ENCODE measurements at regions not wholly inside any gene's neighbourhood (a gene's known extent, or its start where the extent isn't known, plus 50 kb on each side); places are given as distances from the start of the nearest gene placed in this dataset.
"Not testable (repeated sequence)": the region's sequence is repeated elsewhere in the genome, so short reads cannot be mapped to it uniquely, and the experiment has no call there.

DNA sequence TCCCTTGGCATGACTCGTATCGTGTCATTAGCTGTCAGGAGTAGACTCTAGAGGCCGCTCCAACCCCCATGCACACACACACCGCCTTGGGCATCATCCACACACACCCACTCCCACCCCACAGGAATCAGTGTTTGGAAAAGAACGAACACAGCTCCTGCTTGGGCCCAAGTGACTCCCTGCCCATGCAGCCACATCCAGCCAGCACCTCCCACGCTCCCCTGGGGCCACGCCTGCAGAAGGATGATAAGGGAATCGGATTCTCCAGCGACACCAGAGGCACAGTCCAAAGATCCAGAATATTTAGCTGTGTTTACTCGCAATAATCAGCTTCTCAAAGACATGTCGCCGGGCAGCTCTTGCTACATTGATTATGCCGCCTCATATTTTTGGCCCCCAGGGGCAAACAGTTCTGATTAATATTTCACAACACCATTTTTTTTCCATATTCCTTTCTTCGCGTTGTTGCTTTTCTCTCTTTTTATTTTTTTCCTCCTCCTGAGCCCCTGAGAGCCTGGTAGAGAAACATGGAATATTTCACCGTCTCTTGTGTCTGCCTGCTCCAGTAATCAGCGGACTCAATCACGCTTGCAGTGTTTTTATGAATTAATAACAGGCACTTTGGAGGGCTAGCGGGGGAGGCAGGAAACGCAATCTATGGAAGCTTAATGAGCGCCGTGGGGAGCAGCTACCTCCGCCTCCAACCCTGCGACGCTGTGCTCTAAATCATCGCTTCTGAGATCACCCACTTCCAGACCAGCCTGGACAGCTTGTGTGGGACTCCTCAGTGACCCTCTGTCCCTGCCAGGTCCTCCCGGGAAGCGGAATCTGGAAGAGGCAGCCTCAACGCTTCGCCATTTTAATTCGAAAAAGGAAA is 221.4 kb downstream of the TLE3 start:
- DNase-seq, result no peak

DNA sequence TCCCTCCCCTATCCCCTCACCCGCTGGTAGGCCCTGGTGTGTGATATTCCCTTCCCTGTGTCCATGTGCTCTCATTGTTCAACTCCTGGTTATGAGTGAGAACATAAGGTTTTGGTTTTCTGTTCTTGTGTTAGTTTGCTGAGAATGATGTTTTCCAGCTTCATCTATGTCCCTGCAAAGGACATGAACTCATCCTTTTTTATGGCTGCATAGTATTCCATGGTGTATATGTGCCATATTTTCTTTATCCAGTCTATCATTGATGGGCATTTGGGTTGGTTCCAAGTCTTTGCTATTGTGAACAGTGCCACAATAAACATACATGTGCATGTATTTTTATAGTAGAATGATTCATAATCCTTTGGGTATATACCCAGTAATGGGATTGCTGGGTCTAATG is 217.8 kb downstream of the TLE3 start:
- not testable (repeated sequence) for DNase-seq

DNA sequence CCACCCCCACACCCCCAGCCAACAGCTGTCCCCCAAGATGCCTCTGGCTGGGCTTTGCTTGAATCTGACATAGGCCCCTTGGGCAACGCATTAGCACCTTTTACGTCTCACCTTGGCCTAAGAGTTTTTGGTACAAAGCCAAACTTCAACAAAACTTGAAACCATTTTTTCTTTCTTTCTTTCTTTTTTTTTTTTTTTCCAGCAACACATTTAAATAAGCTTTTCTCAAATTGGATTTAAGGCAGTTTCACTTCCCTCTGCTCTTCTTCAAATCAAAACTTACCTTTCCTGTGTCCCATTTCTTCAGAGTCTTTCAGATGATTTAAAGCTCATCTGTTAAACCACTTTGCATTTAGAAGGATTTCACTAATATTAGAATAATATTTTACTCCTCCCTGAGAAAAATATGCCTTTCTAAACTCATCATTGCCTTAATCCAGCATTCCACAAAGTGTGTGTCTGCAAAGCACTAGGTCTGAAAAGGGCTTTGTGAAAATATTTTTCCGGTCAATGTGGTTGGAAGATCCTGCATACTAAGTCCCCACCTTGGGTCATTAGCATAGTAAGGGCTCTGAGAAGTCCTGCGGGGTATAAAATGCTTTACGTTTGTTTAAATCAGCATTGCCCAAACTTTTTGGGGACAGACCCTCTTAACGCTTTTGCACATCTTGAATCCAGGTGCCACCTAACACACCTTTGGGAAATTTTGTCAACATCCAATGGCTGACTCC is 217.0 kb downstream of the TLE3 start:
- DNase-seq, result no peak

DNA sequence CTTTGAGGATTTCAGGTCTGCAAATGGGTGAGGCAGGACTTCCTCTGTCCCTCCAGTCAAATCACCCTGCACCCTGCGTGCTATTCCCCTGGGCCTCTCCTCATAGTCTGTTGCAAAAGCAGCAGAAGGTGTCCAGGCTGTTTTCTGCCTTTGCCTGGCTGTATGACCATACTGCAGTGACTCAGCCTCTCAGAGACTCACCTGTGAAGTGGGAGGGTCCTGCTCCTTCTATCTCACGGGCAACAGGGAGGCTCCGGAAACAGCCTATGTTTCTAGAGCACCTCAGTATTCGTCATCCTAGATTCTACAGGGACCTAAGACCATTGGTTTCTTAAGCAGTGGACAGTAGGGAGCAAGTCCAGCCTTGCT is 216.4 kb downstream of the TLE3 start:
- DNase-seq, result no peak

DNA sequence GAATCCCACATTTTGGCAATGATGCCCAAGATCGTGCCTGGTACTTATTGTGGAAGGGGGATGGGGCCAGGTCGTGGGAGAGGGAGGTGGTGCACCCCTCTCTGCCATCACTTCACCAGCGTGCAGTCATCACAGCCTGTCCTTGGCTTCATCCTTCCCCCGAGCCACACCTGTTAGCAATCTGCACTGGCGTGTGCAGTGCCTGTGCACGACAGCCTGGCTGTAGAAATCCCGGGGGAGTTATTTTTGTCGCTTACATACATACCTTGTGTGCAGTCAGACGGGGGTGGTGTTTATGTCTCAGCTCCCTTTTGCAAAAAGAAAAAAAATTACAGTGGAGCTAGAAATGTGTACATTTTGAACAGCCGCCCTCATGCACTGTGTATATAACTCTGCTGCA is 216.0 kb downstream of the TLE3 start:
- DNase-seq, result no peak

DNA sequence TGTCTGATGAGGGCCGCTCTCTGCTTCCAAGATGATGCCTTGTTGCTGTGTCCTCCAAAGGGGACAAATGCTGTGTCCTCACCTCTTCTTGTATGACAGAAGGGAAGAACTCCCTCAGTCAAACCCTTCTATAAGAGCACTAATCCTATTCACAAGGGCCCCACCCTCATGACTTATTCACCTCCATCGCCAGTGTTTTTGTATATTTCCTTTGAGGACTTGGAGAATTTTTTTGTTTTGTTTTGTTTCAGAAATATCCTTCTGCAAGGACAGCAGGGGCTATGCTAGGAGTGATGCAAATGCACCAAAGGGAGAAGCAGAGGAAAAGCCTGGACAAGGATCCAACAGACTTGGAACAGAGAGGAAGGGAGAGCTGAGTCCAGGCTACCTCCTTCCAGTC is 214.4 kb downstream of the TLE3 start:
- no peak for DNase-seq

DNA sequence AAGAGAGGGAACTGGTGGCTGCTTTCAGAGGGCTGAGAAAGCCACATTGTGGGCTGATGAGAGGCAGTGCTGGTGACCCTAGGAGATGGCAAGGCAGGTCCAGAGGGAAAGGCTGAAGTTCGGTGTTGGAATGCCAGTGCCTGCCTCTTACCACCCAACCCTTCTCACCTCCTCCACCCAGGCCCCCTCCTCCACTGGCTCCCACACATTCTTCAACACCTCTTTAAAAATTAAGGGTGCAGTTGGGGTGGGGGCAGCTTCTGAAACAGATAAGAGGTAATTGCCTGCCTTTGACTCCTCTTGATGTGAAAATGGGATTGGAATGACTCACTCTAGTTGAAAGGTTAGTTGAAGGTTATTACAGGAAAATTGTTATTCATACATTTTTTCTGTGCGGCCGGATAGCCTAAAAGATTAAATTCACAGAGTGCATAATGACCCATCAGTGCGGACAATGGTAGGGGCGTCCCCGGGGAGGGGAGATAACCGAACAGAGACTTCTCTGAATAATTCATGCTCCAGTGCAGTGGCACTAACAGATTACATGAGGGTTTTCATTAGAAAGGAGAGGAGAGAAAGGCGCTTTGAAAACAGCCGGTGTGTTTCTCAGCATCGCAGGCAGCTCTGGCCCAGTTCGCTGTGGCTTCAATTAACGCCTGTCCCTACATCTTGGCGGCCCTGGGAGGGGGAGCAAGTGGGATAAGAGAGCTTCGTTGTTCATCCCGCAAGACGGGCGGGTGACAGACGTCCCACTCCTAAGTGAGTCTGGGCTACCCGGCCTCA is 212.4 kb downstream of the TLE3 start:
- no peak for DNase-seq

DNA sequence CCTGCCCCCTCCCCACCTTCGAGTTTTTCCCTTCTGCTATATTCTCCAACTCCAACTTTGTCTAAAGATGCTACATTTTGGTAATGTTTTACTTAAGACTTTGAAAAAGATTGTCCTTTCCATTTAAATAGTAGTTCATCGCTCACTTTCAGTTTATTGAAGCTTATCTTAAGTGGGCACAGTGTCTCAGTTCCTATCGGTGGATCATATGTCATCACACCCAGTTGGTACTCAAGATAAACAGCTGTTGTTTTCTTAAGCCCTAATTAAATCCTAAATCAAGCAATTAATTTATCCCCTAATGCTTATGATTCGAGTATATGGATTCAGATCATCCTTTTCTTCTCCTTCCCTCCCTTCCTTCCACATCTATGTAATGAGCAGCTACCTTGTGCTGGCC is 210.7 kb downstream of the TLE3 start:
- no peak for DNase-seq

DNA sequence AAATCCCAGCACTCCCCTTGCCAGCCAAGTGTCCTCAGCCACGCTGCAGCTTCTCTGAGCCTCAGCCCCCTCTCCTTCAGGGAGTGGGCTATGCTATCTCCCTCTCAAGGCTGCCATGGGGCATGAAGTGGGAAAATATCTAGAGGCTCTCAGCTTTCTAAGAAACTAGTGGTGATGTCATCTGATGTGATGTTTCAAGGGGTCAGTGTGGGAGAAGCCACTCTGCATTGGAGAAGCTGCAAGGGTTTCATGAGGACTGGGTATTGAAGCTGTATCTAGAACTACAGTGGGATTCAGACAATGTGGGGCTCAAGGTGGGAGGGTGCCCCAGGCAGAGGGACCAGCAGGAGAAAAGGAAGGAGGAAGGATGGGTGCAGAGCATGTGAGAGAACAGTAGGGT is 210.2 kb downstream of the TLE3 start:
- DNase-seq, result no peak

DNA sequence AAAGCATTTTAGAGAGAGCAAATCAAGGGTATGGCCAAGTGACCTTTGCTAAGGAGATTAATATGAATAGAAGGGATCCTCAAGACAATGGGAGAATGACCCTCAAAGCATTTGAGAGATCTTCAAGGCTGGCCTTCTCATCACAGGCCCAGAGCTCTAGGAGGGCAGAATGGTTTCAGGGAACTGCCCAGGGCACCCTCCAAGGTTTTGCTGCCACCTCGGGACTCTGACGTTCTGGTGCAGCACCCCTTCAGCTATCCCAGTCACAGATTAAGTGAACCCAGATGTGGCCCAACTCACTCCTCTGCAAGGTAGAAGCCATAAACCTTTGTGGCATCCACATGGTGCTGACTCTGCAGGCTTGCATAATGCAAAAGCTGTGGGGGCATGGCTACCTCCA is 209.3 kb downstream of the TLE3 start:
- no peak for DNase-seq

DNA sequence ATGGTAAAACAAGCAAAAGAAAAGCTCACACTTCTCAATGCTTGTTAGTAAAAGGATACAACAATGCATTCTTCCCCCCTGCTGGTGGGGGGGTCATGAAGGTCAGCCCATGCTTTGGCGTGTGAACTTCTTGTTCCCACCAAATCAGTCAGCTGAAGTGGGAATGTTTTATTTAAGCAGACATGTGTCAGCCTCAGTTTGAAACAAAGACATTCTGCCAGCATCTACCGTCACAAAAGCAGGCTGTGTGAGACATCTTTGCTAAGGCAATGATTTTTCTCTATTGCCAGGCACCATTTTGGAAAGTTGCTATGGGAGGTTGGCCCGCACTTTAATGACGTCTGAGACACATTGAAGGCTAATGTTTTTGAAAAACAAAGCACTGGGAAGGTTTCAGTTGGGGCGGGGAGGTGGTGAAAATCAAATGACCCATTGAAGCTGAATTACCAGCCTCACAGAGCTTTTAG is 206.6 kb downstream of the TLE3 start:
- DNase-seq, result no peak

DNA sequence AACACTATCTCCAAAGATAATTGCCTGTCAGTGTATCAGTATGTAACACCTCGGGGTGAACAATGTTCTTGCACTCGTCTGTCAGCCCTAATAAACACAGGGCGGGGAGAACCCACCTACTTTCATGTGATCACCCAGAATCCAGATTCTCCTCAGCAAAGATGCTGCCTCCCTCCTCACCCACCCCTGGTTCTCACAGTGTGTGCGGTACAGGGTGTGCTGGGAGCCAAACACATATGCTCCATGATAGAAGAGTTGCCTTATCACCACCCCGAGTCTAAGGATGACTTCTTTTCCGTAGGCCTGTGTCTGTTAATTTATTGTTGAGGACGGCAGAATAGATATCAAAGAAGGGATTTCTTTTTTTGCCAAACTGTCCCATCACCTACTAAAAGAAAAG is 206.1 kb downstream of the TLE3 start:
- DNase-seq, result no peak

DNA sequence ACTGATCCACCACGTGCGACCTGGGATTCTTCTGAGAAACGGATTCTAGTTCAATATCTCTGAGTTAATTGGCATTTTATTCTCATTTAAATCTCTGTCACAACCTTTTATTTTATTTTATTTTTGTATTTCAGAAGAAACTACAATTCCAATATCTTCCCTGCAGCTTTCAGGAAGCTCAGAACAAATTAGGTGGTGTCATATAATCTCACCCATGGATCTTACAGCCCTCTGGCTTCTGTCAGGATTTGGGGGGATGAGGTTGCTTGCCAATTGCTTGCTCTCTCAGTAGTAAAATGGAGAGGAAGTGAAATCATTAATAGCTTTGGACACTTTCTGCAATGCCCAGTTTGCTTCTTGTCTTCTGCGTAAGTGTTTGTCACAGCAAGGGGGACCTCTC is 205.4 kb downstream of the TLE3 start:
- no peak for DNase-seq

DNA sequence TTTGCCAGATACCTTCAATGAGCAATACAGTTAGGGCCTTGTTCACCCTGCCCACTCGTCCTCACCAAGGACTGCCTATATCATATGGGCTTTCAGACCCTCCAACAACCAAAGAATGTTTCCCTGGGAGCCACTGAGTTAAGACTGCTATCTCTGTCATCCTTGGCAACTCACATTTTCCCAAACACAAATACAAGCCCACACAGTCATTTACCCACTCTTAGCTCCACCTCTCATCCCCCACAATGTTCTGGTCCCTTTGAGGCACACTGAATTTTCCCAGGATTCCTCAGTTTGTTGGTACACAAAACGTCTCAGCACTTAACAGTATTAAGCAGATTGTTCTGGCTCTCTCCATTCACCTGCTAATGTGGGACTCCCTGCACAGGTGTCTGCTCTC is 204.6 kb downstream of the TLE3 start:
- DNase-seq, result no peak

DNA sequence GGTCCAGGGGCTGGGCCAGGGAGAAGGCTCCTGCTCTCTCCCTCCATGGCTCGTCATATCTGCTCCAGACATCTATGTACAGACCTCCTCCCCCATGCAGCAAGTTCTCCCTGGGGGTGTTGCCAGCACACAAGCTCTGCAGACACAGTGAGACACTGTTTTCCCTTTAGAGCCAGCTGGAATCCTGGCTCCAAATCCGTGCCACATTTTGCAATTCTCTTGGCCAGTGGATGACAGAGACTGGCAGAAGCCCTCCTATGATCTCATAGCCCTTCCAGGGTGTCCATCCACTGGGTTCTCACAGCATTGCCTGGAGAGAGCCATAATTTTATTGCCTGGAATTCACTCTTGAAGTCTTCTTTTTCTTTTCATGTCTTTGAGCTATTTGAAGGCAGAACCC is 203.9 kb downstream of the TLE3 start:
- DNase-seq, result peak; percentile 81

DNA sequence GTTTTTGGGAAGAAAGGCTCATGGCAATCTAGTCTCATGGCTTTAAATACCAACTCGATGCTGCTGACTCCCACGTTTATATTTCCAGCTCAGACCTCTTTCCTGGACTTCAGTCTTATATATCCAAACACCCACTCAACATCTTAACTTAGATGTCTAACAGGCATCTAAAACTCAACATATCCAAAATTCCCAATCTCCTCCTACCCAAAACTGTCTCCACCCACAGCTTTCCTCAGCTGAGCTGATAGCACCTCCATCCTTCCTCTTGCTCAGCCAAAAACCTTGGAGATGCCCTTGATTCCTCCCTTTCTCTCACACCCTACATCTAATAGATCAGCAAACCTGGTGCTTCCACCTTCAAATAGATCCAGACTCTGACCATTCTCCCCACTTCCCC is 202.5 kb downstream of the TLE3 start:
- no peak for DNase-seq

DNA sequence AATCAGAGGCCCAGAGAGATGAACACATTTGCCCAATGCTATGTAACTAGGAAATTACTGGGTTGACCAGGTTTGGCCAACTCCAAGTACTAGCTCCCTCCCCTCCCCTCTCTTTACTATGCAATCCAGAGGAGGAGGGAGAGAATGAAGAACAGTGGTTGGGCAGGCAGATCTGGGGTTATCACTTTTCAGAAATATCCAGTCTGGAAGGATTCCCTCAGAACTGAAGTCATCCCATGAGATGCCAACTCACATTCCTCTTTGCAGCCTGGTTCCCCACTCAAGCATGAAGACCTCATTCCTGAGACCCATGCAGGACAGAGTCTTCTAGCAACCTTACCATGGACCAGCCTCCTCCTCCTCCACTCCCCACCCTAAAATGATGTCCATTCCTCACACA is 201.1 kb downstream of the TLE3 start:
- peak; percentile 11 for DNase-seq

DNA sequence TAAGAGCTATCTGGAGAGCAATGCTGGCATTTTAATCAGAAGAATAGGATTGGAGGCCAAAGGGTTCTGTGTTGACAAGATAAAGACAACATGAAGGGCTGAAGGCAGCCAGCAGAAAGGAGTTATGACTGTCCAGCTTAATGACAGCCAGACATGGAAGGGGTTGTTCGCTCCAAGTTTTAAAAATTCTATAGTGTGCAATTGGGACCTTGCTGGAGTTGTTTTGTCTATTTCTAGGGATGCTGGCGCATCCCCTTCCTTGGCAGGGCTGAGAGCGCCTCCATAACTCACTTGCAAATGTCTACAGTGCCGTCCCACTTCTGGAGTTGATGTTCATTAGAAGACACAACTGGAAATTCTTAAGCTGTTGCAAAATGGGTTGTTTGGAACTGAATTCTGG is 200.7 kb downstream of the TLE3 start:
- no peak for DNase-seq

DNA sequence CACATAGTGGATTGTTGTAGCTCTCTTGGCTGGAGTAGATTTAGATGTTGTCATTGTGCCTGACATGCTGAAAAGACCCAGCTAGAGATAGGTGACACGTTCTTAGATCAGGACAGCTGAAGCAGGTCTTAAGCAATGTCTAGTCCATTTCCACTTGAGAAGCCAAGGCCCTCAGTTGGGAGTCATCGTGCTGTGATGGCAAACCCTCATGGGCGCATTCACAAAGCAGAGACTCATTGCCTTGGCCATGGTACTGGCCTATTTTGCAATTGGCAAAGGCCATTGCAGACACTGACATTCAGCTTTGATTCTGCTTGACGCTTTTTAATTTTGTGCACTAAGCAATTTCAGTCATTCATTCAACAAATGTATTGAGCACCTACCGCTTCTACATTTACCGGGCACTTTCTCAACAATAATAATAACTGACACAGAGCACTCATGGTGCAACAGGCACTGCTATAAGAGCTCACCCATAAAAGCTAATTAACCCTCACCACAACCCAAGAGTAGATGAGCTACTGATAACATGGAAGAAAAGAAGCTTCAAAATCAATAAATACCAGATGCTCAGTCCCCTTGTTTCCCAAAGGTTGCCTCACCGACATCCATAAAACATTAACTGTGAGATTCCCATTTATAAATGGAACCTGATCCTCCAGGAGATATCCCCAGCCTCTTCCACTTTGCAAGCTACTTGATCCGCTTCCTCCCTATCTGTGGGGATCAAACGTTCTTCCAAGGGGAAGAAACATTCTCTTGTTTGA is 200.1 kb downstream of the TLE3 start:
- DNase-seq, result no peak

DNA sequence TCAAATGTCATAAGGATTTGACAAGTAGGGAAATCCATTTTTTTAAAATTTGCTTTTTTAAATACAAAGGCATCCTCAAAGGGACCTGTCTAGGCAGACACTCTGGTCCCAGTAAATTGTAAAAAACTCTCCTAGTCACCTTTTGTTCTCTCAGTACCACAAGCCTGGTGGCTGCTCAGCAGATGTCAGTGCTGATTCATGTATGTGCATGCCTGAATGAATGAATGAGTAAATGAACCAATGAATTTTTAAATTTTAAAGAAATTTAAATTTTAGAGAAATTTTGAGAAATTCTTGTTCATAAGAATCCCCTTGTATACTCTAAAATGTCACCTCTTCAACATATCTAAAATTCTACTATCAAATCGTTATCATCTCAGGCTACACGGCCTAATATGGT is 199.5 kb downstream of the TLE3 start:
- no peak for DNase-seq

DNA sequence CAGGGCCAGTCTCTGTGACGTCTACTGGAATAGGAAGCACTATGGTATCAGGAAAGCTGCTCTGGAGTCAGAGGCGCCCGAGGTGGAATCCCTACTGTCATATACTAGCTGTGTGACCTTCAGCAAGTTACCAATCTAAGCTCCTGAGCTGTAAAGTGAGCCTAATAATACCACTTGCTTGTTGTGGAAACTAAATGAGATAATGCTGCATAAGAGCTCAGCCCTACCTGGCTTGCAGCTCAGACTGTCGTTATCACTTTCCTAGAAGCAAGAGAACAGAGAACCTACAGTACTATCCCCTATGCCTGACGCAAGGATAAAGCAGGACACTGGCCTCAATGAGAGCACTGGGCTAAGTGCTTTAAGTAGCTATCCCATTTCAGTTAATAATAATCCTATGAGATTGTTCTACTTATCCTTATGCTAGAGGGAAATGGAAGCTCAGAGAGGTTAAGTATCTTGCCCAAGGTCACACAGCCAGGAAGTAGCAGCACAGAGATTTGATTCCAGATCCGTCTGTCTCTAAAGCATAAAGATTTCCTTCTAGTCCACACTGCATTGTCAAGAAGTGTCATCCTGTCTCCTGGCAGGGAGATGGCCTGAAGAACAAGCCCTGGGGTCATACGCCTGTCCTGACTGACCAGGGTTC is 195.2 kb downstream of the TLE3 start:
- no peak for DNase-seq
